GM12878 (cell line): ENCODE measurements at regions not wholly inside any gene's neighbourhood (a gene's known extent, or its start where the extent isn't known, plus 50 kb on each side); places are given as distances from the start of the nearest gene placed in this dataset.

ENCODE experiments used
- ATAC-seq: fragments of 200-7000 bp; cut with Tn5 transposase; 3 replicates; pipeline ENCODE4 v1.9.1; 2020; ENCODE audit warnings: mild to moderate bottlenecking, moderate library complexity
- BruUV-seq: library from RNA; stranded (reverse); fragments of 400-500 nt; replicated peaks from 2 replicates; lab custom pipeline; 2021; lab: Mats Ljungman, UMichigan
- CTCF ChIA-PET: fragments of 300-600 bp; sonication (Branson Sonifier 250); formaldehyde crosslinking; extraction: SDS; loops from one replicate; lab custom pipeline; 2021; ENCODE audit warnings: inconsistent platforms; lab: Yijun Ruan, JAX
- POLR2A ChIA-PET: fragments of 350-600 bp; formaldehyde crosslinking; extraction: SDS; loops from one replicate; lab custom pipeline; 2021; ENCODE audit warnings: inconsistent platforms; lab: Charles Lee
- RAD21 ChIA-PET: fragments of 300-600 bp; sonication (Branson Sonifier 250); formaldehyde crosslinking; loops from one replicate; lab custom pipeline; 2023; ENCODE audit warnings: antibody characterized with exemption; ENCODE audit not compliant: unreplicated experiment; lab: Charles Lee
- SMC1A ChIA-PET: fragments of 300-600 bp; sonication (Branson Sonifier 250); formaldehyde crosslinking; loops from one replicate; lab custom pipeline; 2023; ENCODE audit not compliant: unreplicated experiment, uncharacterized antibody; lab: Charles Lee
- DNase-seq: peaks from one replicate; pipeline ENCODE4 v3.0.0-alpha.2; 2011; ENCODE audit warnings: low read depth, low spot score
- FAIRE-seq: peaks from 3 replicates; lab custom pipeline; 2011; peaks lifted over from hg19 to GRCh38; lab: Jason Lieb, UNC
- H2AFZ ChIP-seq: 2 replicates; pipeline ENCODE4 v1.6.0; 2011; ENCODE audit warnings: low read depth, low read length, control low read depth; ENCODE audit not compliant: control insufficient read depth
- H3K27ac ChIP-seq: 2 replicates; pipeline ENCODE4 v1.5.1; 2011; ENCODE audit warnings: control low read depth; ENCODE audit not compliant: control insufficient read depth, insufficient read depth
- H3K27me3 ChIP-seq, 2 experiments: replicated peaks in 1 of 2; 2 replicates each; pipeline versions ENCODE4 v1.6.0 to v1.6.1; 2011; ENCODE audit warnings: low read length in 1 of 2; ENCODE audit not compliant: control insufficient read depth in 2 of 2, insufficient read depth in 2 of 2
- H3K36me3 ChIP-seq, 2 experiments: 2 replicates each; pipeline ENCODE4 v1.5.1; 2011; ENCODE audit warnings: low read length in 1 of 2; ENCODE audit not compliant: control insufficient read depth in 2 of 2, insufficient read depth in 2 of 2
- H3K4me1 ChIP-seq: 2 replicates; pipeline ENCODE4 v1.6.1; 2011; ENCODE audit warnings: mild to moderate bottlenecking, low read length, moderate library complexity, mixed read lengths; ENCODE audit not compliant: control insufficient read depth, insufficient read depth
- H3K4me2 ChIP-seq: 2 replicates; pipeline ENCODE4 v1.6.0; 2011; ENCODE audit warnings: control low read depth; ENCODE audit not compliant: control insufficient read depth, insufficient read depth
- H3K4me3 ChIP-seq: fragments of 200-600 bp; sonication (generic); 2 replicates; pipeline ENCODE4 v1.5.1; 2016
- H3K79me2 ChIP-seq: 2 replicates; pipeline ENCODE4 v1.6.0; 2011; ENCODE audit warnings: low read length; ENCODE audit not compliant: control insufficient read depth, insufficient read depth
- H3K9ac ChIP-seq: 2 replicates; pipeline ENCODE4 v1.8.0; 2011; ENCODE audit warnings: low read length, control low read depth, mixed read lengths; ENCODE audit not compliant: control insufficient read depth, insufficient read depth
- H3K9me3 ChIP-seq: replicated peaks from 3 replicates; pipeline ENCODE4 v1.5.1; 2011; ENCODE audit warnings: mild to moderate bottlenecking, low read length; ENCODE audit not compliant: control insufficient read depth, insufficient read depth
- H4K20me1 ChIP-seq: 2 replicates; pipeline ENCODE4 v1.6.0; 2011; ENCODE audit not compliant: control insufficient read depth, insufficient read depth
- ASH2L ChIP-seq: fragments of 300-600, 200-600 bp; sonication (generic); IDR thresholded peaks from 2 replicates; pipeline ENCODE4 v1.6.1; 2017; ENCODE audit warnings: low read depth, mild to moderate bottlenecking, borderline replicate concordance
- CEBPZ ChIP-seq: fragments of 150-350 bp; IDR thresholded peaks from 2 replicates; pipeline ENCODE4 v1.6.1; 2016; ENCODE audit warnings: low read depth, low read length
- MTA3 ChIP-seq: IDR thresholded peaks from 2 replicates; pipeline ENCODE4 v1.6.1; 2012; ENCODE audit warnings: low read length, inconsistent platforms, borderline replicate concordance
- NFIC ChIP-seq: IDR thresholded peaks from 2 replicates; pipeline ENCODE4 v1.6.1; 2012; ENCODE audit warnings: low read depth, mild to moderate bottlenecking, inconsistent platforms, low read length, moderate library complexity
- TAF1 ChIP-seq: IDR thresholded peaks from 2 replicates; pipeline ENCODE4 v1.6.1; 2011; ENCODE audit warnings: mild to moderate bottlenecking, low read depth, low read length, borderline replicate concordance
- WGBS: methylation state at CpG from one replicate; pipeline ENCODE4 v1.1.6; 2016; ENCODE audit warnings: low lambda C conversion rate; ENCODE audit not compliant: insufficient replicate concordance, insufficient coverage; ENCODE audit errors: missing lambda C conversion rate; 5-methylcytosine and 5-hydroxymethylcytosine counted together
- in situ Hi-C: fragments of 300-500 bp; cut with MboI; formaldehyde crosslinking; loops from 9 replicates; pipeline ENCODE4 v1.14.3; 2018; ENCODE audit warnings: mixed read lengths
- intact Hi-C: fragments of 100-400 bp; cut with micrococcal nuclease; formaldehyde crosslinking; loops from one replicate; pipeline ENCODE4 v1.14.2; 2022; ENCODE audit not compliant: unreplicated experiment

GRCh38 chr22:49037701-49038245, 789.9 kb downstream of the BRD1 start:
- H3K79me2 ChIP-seq, result no peaks in the 10 kb centered on the region
- H2AFZ ChIP-seq, result no peak overlapping the region
- intact Hi-C loops (no loop called here), in situ Hi-C loops (no loop called here)
- no peak overlapping the region for H3K4me3 ChIP-seq
- RAD21 ChIA-PET, result no interaction called here
- FAIRE-seq, result no peak
- 49% methylated on average over 14 of the region's 14 CpGs for WGBS
- no peak for DNase-seq
- no peak overlapping the region for H3K4me2 ChIP-seq
- SMC1A ChIA-PET, result no interaction called here
- no peaks in the 10 kb centered on the region for H3K4me1 ChIP-seq
- H3K9me3 ChIP-seq, result no peaks in the 10 kb centered on the region; the same call in 2 of the 3 replicates
- no peak for ATAC-seq
- H3K27me3 ChIP-seq, result no peaks in the 10 kb centered on the region
- no peak overlapping the region for H3K9ac ChIP-seq
- TF ChIP-seq ASH2L (no peak), MTA3 (no peak), NFIC (no peak), TAF1 (no peak), CEBPZ (no peak)
- POLR2A ChIA-PET, result no interaction called here
- no peaks in the 10 kb centered on the region for H4K20me1 ChIP-seq
- H3K27ac ChIP-seq, result no peak overlapping the region
- no peaks in the 10 kb centered on the region for H3K36me3 ChIP-seq
- CTCF ChIA-PET, result no interaction called here
- BruUV-seq, result no TSS peak
